IPS DF 6.9 (cell line): ENCODE measurements at regions not wholly inside any gene's neighbourhood (a gene's known extent, or its start where the extent isn't known, plus 50 kb on each side); places are given as distances from the start of the nearest gene placed in this dataset.

ENCODE experiments used
- DNase-seq: peaks from one replicate; pipeline ENCODE4 v3.0.0-alpha.2; 2013; ENCODE audit warnings: low read depth, low spot score
- H3K27ac ChIP-seq: one replicate; pipeline ENCODE4 v1.5.1; 2013; ENCODE audit warnings: low read length, control low read depth
- H3K27me3 ChIP-seq: 2 replicates; pipeline ENCODE4 v1.6.1; 2013; ENCODE audit warnings: mild to moderate bottlenecking, low read length; ENCODE audit not compliant: control insufficient read depth, insufficient read depth
- H3K36me3 ChIP-seq: 2 replicates; pipeline ENCODE4 v1.6.1; 2013; ENCODE audit warnings: low read length; ENCODE audit not compliant: control insufficient read depth, insufficient read depth
- H3K4me1 ChIP-seq: 2 replicates; pipeline ENCODE4 v1.6.1; 2013; ENCODE audit warnings: low read length; ENCODE audit not compliant: control insufficient read depth, insufficient read depth
- H3K4me3 ChIP-seq: 2 replicates; pipeline ENCODE4 v1.5.1; 2013; ENCODE audit warnings: mild to moderate bottlenecking, low read length
- H3K9me3 ChIP-seq: 2 replicates; pipeline ENCODE4 v1.6.1; 2013; ENCODE audit warnings: low read length, inconsistent platforms; ENCODE audit not compliant: control insufficient read depth, insufficient read depth
- WGBS: extraction: QIAGEN DNeasy Blood & Tissue Kit; methylation state at CpG from one replicate; pipeline ENCODE4 v1.1.7; 2013; ENCODE audit warnings: mixed read lengths, missing lambda C conversion rate; ENCODE audit not compliant: insufficient read length, insufficient coverage; 5-methylcytosine and 5-hydroxymethylcytosine counted together

- Histone ChIP-seq H3K9me3 (no peaks in the 10 kb centered on the region), H3K4me1 (no peaks in the 10 kb centered on the region), H3K36me3 (no peaks in the 10 kb centered on the region), H3K27ac (no peak overlapping the region), H3K27me3 (no peaks in the 10 kb centered on the region), H3K4me3 (no peak overlapping the region)
- DNase-seq, result no peak
- WGBS, result no CpG with 5 or more reads among the region's 2 CpGs
These were observed 203.4 kb downstream of the KIT start for GRCh38 chr4:54861201-54861600.

GRCh38 chr4:54855191-54855854 lies 197.6 kb downstream of the KIT start:
- Histone ChIP-seq H3K27me3 (no peaks in the 10 kb centered on the region), H3K9me3 (no peaks in the 10 kb centered on the region), H3K36me3 (no peaks in the 10 kb centered on the region), H3K27ac (no peak overlapping the region), H3K4me1 (no peaks in the 10 kb centered on the region), H3K4me3 (no peak overlapping the region)
- no CpG with 5 or more reads among the region's 9 CpGs for WGBS
- no peak for DNase-seq

GRCh38 chr4:54852602-54853001 lies 194.8 kb downstream of the KIT start:
- no CpG with 5 or more reads among the region's 2 CpGs for WGBS
- Histone ChIP-seq H3K36me3 (no peaks in the 10 kb centered on the region), H3K4me1 (no peaks in the 10 kb centered on the region), H3K27me3 (no peaks in the 10 kb centered on the region), H3K9me3 (no peaks in the 10 kb centered on the region), H3K4me3 (no peak overlapping the region), H3K27ac (no peak overlapping the region)
- DNase-seq, result no peak

- Histone ChIP-seq H3K27ac (no peak overlapping the region), H3K9me3 (no peaks in the 10 kb centered on the region), H3K27me3 (no peaks in the 10 kb centered on the region), H3K36me3 (no peaks in the 10 kb centered on the region), H3K4me1 (no peaks in the 10 kb centered on the region), H3K4me3 (no peak overlapping the region)
- no peak for DNase-seq
- WGBS, result no CpG with 5 or more reads among the region's 1 CpG
These were observed 194.3 kb downstream of the KIT start for GRCh38 chr4:54852054-54852453.

GRCh38 chr4:54844911-54845310 lies 187.2 kb downstream of the KIT start:
- WGBS, result no CpG with 5 or more reads among the region's 2 CpGs
- DNase-seq, result no peak
- no peaks in the 10 kb centered on the region for H3K27me3 ChIP-seq
- no peak overlapping the region for H3K4me3 ChIP-seq
- H3K9me3 ChIP-seq, result no peaks in the 10 kb centered on the region; the same call in 1 of the 2 replicates
- no peaks in the 10 kb centered on the region for H3K4me1 ChIP-seq
- H3K36me3 ChIP-seq, result no peaks in the 10 kb centered on the region
- no peak overlapping the region for H3K27ac ChIP-seq

- no peaks in the 10 kb centered on the region; the same call in 1 of the 2 replicates for H3K9me3 ChIP-seq
- H3K4me1 ChIP-seq, result no peaks in the 10 kb centered on the region
- DNase-seq, result no peak
- H3K36me3 ChIP-seq, result no peaks in the 10 kb centered on the region
- no peaks in the 10 kb centered on the region for H3K27me3 ChIP-seq
- H3K4me3 ChIP-seq, result no peak overlapping the region
- no peak overlapping the region for H3K27ac ChIP-seq
- no CpG with 5 or more reads among the region's 3 CpGs for WGBS
These were observed 186.2 kb downstream of the KIT start for GRCh38 chr4:54843946-54844345.

GRCh38 chr4:54843106-54843505 lies 185.3 kb downstream of the KIT start:
- H3K27ac ChIP-seq, result no peak overlapping the region
- no peaks in the 10 kb centered on the region for H3K27me3 ChIP-seq
- no peaks in the 10 kb centered on the region for H3K36me3 ChIP-seq
- H3K4me3 ChIP-seq, result no peak overlapping the region
- no peaks in the 10 kb centered on the region for H3K4me1 ChIP-seq
- no peak for DNase-seq
- WGBS, result no CpG with 5 or more reads among the region's 6 CpGs
- no peaks in the 10 kb centered on the region; the same call in 1 of the 2 replicates for H3K9me3 ChIP-seq

GRCh38 chr4:54842656-54843055 lies 184.9 kb downstream of the KIT start:
- Histone ChIP-seq H3K4me1 (no peaks in the 10 kb centered on the region), H3K4me3 (no peak overlapping the region), H3K36me3 (no peaks in the 10 kb centered on the region), H3K9me3 (no peaks in the 10 kb centered on the region; the same call in 1 of the 2 replicates), H3K27me3 (no peaks in the 10 kb centered on the region), H3K27ac (no peak overlapping the region)
- no peak for DNase-seq
- WGBS, result no CpG with 5 or more reads among the region's 5 CpGs

GRCh38 chr4:54842226-54842625 lies 184.5 kb downstream of the KIT start:
- no peaks in the 10 kb centered on the region for H3K4me1 ChIP-seq
- H3K27me3 ChIP-seq, result no peaks in the 10 kb centered on the region
- no peak overlapping the region for H3K4me3 ChIP-seq
- H3K9me3 ChIP-seq, result no peaks in the 10 kb centered on the region; the same call in 1 of the 2 replicates
- H3K36me3 ChIP-seq, result no peaks in the 10 kb centered on the region
- H3K27ac ChIP-seq, result no peak overlapping the region
- no CpG with 5 or more reads among the region's 1 CpG for WGBS
- no peak for DNase-seq

- no peaks in the 10 kb centered on the region; the same call in 1 of the 2 replicates for H3K9me3 ChIP-seq
- no peaks in the 10 kb centered on the region for H3K4me1 ChIP-seq
- no CpG with 5 or more reads among the region's 2 CpGs for WGBS
- H3K36me3 ChIP-seq, result no peaks in the 10 kb centered on the region
- no peak overlapping the region for H3K27ac ChIP-seq
- H3K4me3 ChIP-seq, result no peak overlapping the region
- H3K27me3 ChIP-seq, result no peaks in the 10 kb centered on the region
- no peak for DNase-seq
These were observed 183.4 kb downstream of the KIT start for GRCh38 chr4:54840992-54841768.
